ENCODE measurements at regions not wholly inside any gene's neighbourhood (a gene's known extent, or its start where the extent isn't known, plus 50 kb on each side); places are given as distances from the start of the nearest gene placed in this dataset.

DNA sequence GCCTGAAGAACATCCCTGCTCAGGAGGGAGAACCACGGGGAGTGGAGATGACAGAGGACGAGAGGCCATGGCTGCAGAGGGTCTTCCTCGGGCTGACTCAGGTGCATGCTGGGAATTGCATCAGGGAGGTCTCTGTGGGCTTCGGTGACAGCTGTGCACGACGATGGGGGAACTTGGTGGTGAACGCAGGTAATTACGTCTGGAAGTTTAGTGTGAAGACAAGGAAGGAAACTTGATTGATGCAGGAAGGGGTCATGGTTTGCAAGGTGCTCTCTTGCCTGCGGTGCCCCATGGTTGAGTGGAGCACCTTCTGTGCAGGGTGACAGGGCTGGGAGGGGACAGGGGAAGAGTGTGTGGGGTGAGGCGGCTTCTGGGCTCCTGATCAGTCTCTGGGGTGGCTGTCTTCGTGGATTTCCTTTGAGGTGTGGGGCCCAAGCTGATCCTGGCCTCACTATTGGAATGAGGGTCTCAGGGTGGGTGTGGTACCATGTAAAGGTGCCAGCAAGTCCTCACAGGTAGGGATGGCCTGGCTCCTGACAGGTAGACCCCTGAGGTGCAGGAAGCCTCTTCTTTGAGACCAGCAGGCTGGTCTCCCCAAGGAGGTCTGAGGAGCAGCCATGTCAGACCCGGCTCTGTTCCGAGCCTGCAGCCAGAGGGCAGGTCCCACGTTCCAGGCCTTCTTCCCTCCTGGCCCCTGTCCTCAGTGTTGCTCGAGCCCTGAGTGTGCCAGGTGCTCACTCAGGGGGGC, 1020.1 kb downstream of the TBC1D22A start:
- no peaks in the 10 kb centered on the region for H3K4me1 ChIP-seq (ENCODE audit: insufficient read depth)
- H3K9me3 ChIP-seq, result no peaks in the 10 kb centered on the region
- H3K4me3 ChIP-seq, result no peak overlapping the region
- DNase-seq, result no peak
- no peaks in the 10 kb centered on the region for H3K36me3 ChIP-seq
- H3K27me3 ChIP-seq, result no peaks in the 10 kb centered on the region
- no peak overlapping the region for H3K27ac ChIP-seq
- no peak for TF ChIP-seq EP300 (IDR thresholded peaks at IDR 0.05)
- TF ChIP-seq POLR2A (IDR thresholded peaks at IDR 0.05), result no peak
- intact Hi-C loops (cut with DNase I), result no loop called here
- 85 to 88% (median 88%) methylated on average over 15 of the region's 15 CpGs for WGBS, 3 donors

DNA sequence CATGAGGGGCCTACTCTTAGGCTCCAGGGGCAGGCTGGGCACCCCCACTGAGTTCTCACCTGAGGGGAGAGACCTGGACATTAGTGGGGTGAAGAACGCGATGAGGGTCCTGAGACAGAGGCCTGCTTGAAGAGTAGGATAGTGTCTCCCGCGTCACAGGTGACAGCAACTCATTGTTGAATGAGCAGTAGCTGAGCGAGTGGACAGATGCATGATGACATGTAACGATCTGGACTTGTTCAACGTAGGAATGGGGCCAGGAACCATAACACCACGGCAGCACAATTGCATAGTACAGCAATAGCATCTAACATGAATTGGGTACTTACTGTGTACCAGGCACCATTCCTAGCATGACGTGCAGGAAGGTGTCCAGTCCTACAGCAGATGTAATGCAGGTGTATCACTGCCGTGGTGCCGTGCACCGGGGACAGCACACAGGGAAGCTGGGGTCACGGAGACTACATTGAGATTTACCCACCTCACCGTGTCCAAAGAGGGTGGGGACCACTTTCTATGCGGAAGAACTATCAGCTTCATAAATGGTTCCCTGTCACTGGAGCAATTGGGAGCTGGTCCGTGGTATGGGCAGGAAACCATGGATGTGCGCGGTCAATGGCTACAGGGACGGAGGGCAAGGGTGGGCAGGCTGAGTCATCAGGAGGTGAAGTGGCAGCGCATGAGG, 1019.1 kb downstream of the TBC1D22A start:
- TF ChIP-seq POLR2A (IDR thresholded peaks at IDR 0.05), result no peak
- TF ChIP-seq EP300 (IDR thresholded peaks at IDR 0.05), result no peak
- TF ChIP-seq, protein P1, sequence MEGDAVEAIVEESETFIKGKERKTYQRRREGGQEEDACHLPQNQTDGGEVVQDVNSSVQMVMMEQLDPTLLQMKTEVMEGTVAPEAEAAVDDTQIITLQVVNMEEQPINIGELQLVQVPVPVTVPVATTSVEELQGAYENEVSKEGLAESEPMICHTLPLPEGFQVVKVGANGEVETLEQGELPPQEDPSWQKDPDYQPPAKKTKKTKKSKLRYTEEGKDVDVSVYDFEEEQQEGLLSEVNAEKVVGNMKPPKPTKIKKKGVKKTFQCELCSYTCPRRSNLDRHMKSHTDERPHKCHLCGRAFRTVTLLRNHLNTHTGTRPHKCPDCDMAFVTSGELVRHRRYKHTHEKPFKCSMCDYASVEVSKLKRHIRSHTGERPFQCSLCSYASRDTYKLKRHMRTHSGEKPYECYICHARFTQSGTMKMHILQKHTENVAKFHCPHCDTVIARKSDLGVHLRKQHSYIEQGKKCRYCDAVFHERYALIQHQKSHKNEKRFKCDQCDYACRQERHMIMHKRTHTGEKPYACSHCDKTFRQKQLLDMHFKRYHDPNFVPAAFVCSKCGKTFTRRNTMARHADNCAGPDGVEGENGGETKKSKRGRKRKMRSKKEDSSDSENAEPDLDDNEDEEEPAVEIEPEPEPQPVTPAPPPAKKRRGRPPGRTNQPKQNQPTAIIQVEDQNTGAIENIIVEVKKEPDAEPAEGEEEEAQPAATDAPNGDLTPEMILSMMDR (IDR thresholded peaks at IDR 0.05), result no peak

DNA sequence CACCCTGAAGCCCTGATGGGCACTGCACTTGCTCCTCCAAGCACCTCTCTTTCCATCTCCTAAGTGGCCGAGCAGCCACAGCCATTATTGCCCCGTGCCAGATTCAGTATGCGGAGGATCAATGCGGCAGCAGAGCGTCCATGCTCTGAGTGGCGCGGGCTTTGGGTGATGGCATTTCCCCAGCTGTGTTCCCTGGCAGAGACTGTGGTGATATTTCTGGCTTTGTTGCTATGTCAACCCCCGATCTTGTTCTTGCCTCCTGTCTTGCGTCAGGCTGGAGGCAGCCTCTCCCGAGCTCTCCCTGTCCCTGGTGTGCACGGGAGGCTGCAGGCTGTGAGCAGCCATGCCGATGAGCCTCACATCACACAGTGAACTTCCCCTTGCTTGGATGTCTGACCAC, 1018.6 kb downstream of the TBC1D22A start:
- 85 to 94% (median 91%) methylated on average over 12 of the region's 12 CpGs for WGBS, 3 donors
- no peak for DNase-seq
- Histone ChIP-seq H3K27ac (no peak overlapping the region), H3K4me3 (no peak overlapping the region), H3K9me3 (no peaks in the 10 kb centered on the region), H3K36me3 (no peaks in the 10 kb centered on the region), H3K27me3 (no peaks in the 10 kb centered on the region), H3K4me1 (ENCODE audit: insufficient read depth) (no peaks in the 10 kb centered on the region)
- TF ChIP-seq POLR2A (IDR thresholded peaks at IDR 0.05), result no peak
- TF ChIP-seq EP300 (IDR thresholded peaks at IDR 0.05), result no peak
- TF ChIP-seq, protein P1 (IDR thresholded peaks at IDR 0.05), result no peak
- intact Hi-C loops (cut with DNase I), result no loop called here

More for the DNA sequence above, 1019.1 kb downstream of the TBC1D22A start:
- no peak overlapping the region for H3K4me3 ChIP-seq
- no peaks in the 10 kb centered on the region for H3K9me3 ChIP-seq
- H3K27ac ChIP-seq, result no peak overlapping the region
- H3K27me3 ChIP-seq, result no peaks in the 10 kb centered on the region
- 93 to 95% (median 95%) methylated on average over 20 of the region's 20 CpGs for WGBS, 3 donors
- no peaks in the 10 kb centered on the region for H3K36me3 ChIP-seq
- H3K4me1 ChIP-seq (ENCODE audit: insufficient read depth), result no peaks in the 10 kb centered on the region
- DNase-seq, result no peak
- intact Hi-C loops (cut with DNase I), result no loop called here

DNA sequence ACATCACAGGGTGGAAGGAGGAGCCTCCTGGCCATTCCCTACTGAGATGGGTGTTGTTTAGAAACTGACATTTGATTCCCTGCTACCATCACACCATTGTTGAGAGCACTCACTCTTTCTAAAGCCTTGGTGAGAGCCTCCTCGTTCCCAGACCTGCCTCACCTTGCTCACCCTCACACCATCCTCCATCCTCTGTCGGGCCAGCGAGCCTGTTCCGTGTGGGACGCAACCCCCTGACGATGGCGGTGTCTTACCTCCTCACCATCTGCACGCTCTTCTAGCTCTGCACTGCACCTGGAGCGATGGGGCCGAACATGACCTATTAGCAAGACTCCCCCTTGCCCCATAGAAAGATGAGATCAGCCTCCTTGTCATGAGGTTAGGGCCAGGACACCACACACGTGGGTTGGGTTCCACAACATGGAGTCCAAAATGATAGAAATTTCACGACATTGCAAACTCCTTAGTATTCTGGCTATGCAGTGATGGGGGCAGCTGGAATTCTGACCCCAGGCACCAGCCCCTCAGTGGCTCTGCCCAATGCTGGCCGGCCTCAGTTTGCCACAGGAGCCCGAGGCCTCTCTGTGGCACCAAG, 1017.9 kb downstream of the TBC1D22A start:
- TF ChIP-seq EP300 (IDR thresholded peaks at IDR 0.05), result no peak
- TF ChIP-seq POLR2A (IDR thresholded peaks at IDR 0.05), result no peak
- TF ChIP-seq, protein P1 (IDR thresholded peaks at IDR 0.05), result no peak
- Histone ChIP-seq H3K27me3 (no peaks in the 10 kb centered on the region), H3K27ac (no peak overlapping the region), H3K36me3 (no peaks in the 10 kb centered on the region), H3K9me3 (no peaks in the 10 kb centered on the region), H3K4me1 (ENCODE audit: insufficient read depth) (no peaks in the 10 kb centered on the region), H3K4me3 (no peak overlapping the region)
- intact Hi-C loops (cut with DNase I), result no loop called here
- DNase-seq, result no peak
- 88 to 95% (median 93%) methylated on average over 14 of the region's 14 CpGs for WGBS, 3 donors
